T-helper 2 cell treated with Interferon-gamma antibody and Interleukin-4, amounts not matched to agents 5 μg/mL and 100 μg/mL, for 36 hours (primary cell): ENCODE measurements at regions not wholly inside any gene's neighbourhood (a gene's known extent, or its start where the extent isn't known, plus 50 kb on each side); places are given as distances from the start of the nearest gene placed in this dataset.

Experiments used
- DNase-seq: peaks from one replicate; pipeline ENCODE4 v3.0.0; 2021; ENCODE audit warnings: low spot score
- H3K27ac Mint-ChIP-seq: one replicate; pipeline ENCODE4 v1.8.0; 2021; ENCODE audit warnings: mild to moderate bottlenecking, mixed read lengths
- H3K27me3 Mint-ChIP-seq: one replicate; pipeline ENCODE4 v1.8.0; 2021; ENCODE audit warnings: low read depth, mixed read lengths
- H3K36me3 Mint-ChIP-seq: one replicate; pipeline ENCODE4 v1.8.0; 2021; ENCODE audit warnings: low read depth, mixed read lengths
- H3K4me1 Mint-ChIP-seq: one replicate; pipeline ENCODE4 v1.8.0; 2021; ENCODE audit warnings: low read depth, mixed read lengths
- H3K4me3 Mint-ChIP-seq: one replicate; pipeline ENCODE4 v1.8.0; 2022; ENCODE audit warnings: mild to moderate bottlenecking, moderate library complexity, mixed read lengths
- H3K9me3 Mint-ChIP-seq: one replicate; pipeline ENCODE4 v1.8.0; 2021; ENCODE audit warnings: mixed read lengths

GRCh38 chr6:168388641-168389633 lies 52.0 kb upstream of the SMOC2 start:
- H3K36me3 Mint-ChIP-seq: no peaks in the 10 kb centered on the region
- H3K27ac Mint-ChIP-seq: no peak overlapping the region
- H3K4me1 Mint-ChIP-seq: no peaks in the 10 kb centered on the region
- H3K4me3 Mint-ChIP-seq: no peak overlapping the region
- no peaks in the 10 kb centered on the region for H3K9me3 Mint-ChIP-seq
- no peak for DNase-seq
- no peaks in the 10 kb centered on the region for H3K27me3 Mint-ChIP-seq

DNA sequence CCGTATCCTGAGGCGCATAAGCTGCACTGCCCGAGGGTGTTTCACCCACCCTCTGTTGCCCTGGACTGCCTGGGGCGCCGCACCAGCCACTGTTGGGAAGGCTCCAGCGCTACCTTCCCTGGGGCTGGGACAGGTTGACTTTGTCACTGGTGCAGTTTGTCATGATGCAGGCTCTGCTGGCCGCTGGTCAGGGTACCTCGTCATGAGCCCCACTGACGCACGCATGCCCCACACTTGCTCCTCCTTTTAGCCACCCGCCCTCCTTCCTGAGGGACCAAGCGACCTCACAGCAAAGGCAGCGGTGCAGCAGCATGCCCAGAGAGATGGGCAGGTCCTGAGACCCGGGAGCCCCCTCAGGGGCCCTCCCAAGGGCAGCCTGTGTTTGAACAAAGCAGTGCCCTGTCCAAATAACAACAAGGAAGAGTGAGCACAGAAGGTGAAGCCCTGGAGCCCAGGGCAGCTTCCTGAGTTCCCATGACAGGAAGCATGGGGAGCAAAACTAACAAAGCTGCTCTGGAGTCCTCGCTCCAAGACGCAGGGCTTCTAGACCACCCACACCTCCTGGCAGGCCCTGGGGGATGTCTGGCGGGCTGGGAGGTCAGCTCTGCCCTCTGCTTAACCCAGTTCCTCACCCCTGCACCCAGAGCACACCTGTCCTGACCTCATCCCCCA lies 50.1 kb upstream of the SMOC2 start:
- H3K27me3 Mint-ChIP-seq: no peaks in the 10 kb centered on the region
- no peaks in the 10 kb centered on the region for H3K36me3 Mint-ChIP-seq
- no peaks in the 10 kb centered on the region for H3K9me3 Mint-ChIP-seq
- no peak for DNase-seq
- no peaks in the 10 kb centered on the region for H3K4me1 Mint-ChIP-seq
- no peak overlapping the region for H3K4me3 Mint-ChIP-seq
- H3K27ac Mint-ChIP-seq: no peak overlapping the region
